ENCODE measurements at regions not wholly inside any gene's neighbourhood (a gene's known extent, or its start where the extent isn't known, plus 50 kb on each side); places are given as distances from the start of the nearest gene placed in this dataset.

- Histone ChIP-seq H3K9me3 (ENCODE audit: insufficient read depth, low read depth) (peaks cover 4% of the 10 kb centered on the region; the same call in 1 of the 2 replicates), H3K36me3 (ENCODE audit: low read depth) (no peaks in the 10 kb centered on the region), H3K9me2 (ENCODE audit: insufficient read depth) (no peaks in the 10 kb centered on the region), H3K27me3 (ENCODE audit: insufficient read depth, low read depth) (no peaks in the 10 kb centered on the region), H3K4me2 (no peak overlapping the region), H3K4me3 (no peak overlapping the region), H3K79me2 (ENCODE audit: low read depth) (no peaks in the 10 kb centered on the region), H2AFZ (no peak overlapping the region), H3K27ac (no peak overlapping the region), H3F3A (ENCODE audit: insufficient read depth, low read depth) (peaks cover 5% of the 10 kb centered on the region; the same call in 1 of the 2 replicates), H4K20me1 (ENCODE audit: insufficient read depth) (no peaks in the 10 kb centered on the region), H3K4me1 (replicated peaks; ENCODE audit: insufficient read depth) (peaks cover 23% of the 10 kb centered on the region)
- intact Hi-C loops (cut with micrococcal nuclease; ENCODE audit: unreplicated experiment): no loop called here
- CTCF ChIA-PET: no interaction called here
- BruUV-seq (replicated peaks): no TSS peak
- POLR2A ChIA-PET (ENCODE audit: unreplicated experiment): no interaction called here
- TF ChIP-seq EZH2 (IDR thresholded peaks at IDR 0.05; ENCODE audit: low read depth): no peak
- TF ChIP-seq CTCF (conservative IDR thresholded peaks at IDR 0.05): no peak
- DNase-seq: no peak
These were observed 173.1 kb upstream of the CST7 start for GRCh38 chr20:24775966-24776365.

GRCh38 chr20:24776755-24777271 lies 172.3 kb upstream of the CST7 start:
- TF ChIP-seq CTCF (conservative IDR thresholded peaks at IDR 0.05): no peak
- Histone ChIP-seq H3K27ac (no peak overlapping the region), H3F3A (ENCODE audit: insufficient read depth, low read depth) (peaks cover 5% of the 10 kb centered on the region; the same call in 1 of the 2 replicates), H3K9me3 (ENCODE audit: insufficient read depth, low read depth) (peaks cover 4% of the 10 kb centered on the region; the same call in 1 of the 2 replicates), H4K20me1 (ENCODE audit: insufficient read depth) (no peaks in the 10 kb centered on the region), H3K79me2 (ENCODE audit: low read depth) (no peaks in the 10 kb centered on the region), H3K36me3 (ENCODE audit: low read depth) (no peaks in the 10 kb centered on the region), H3K4me3 (no peak overlapping the region), H3K4me2 (no peak overlapping the region), H3K27me3 (ENCODE audit: insufficient read depth, low read depth) (no peaks in the 10 kb centered on the region), H3K4me1 (replicated peaks; ENCODE audit: insufficient read depth) (peaks cover 23% of the 10 kb centered on the region), H3K9me2 (ENCODE audit: insufficient read depth) (no peaks in the 10 kb centered on the region), H2AFZ (no peak overlapping the region)
- intact Hi-C loops (cut with micrococcal nuclease; ENCODE audit: unreplicated experiment): no loop called here
- CTCF ChIA-PET: no interaction called here
- POLR2A ChIA-PET (ENCODE audit: unreplicated experiment): no interaction called here
- DNase-seq: no peak
- no TSS peak for BruUV-seq (replicated peaks)

- Histone ChIP-seq H3K27ac (no peak overlapping the region), H2AFZ (no peak overlapping the region), H3K4me1 (replicated peaks; ENCODE audit: insufficient read depth) (peaks cover 21% of the 10 kb centered on the region), H3K79me2 (ENCODE audit: low read depth) (no peaks in the 10 kb centered on the region), H3K4me2 (no peak overlapping the region), H3K36me3 (ENCODE audit: low read depth) (no peaks in the 10 kb centered on the region), H3K9me2 (ENCODE audit: insufficient read depth) (no peaks in the 10 kb centered on the region), H3F3A (ENCODE audit: insufficient read depth, low read depth) (peaks cover 5% of the 10 kb centered on the region; the same call in 1 of the 2 replicates), H3K27me3 (ENCODE audit: insufficient read depth, low read depth) (no peaks in the 10 kb centered on the region), H3K9me3 (ENCODE audit: insufficient read depth, low read depth) (peaks cover 4% of the 10 kb centered on the region; the same call in 1 of the 2 replicates), H4K20me1 (ENCODE audit: insufficient read depth) (no peaks in the 10 kb centered on the region), H3K4me3 (no peak overlapping the region)
- intact Hi-C loops (cut with micrococcal nuclease; ENCODE audit: unreplicated experiment): no loop called here
- TF ChIP-seq CTCF (conservative IDR thresholded peaks at IDR 0.05) (no peak), EZH2 (IDR thresholded peaks at IDR 0.05; ENCODE audit: low read depth) (no peak)
- POLR2A ChIA-PET (ENCODE audit: unreplicated experiment): no interaction called here
- no TSS peak for BruUV-seq (replicated peaks)
- no peak for DNase-seq
- CTCF ChIA-PET: no interaction called here
These were observed 171.3 kb upstream of the CST7 start for GRCh38 chr20:24777746-24778145.

Data from PC-9 (cell line).